ENCODE measurements at regions not wholly inside any gene's neighbourhood (a gene's known extent, or its start where the extent isn't known, plus 50 kb on each side); places are given as distances from the start of the nearest gene placed in this dataset.

- TF ChIP-seq ZNF710 (CRISPR knock-in tag; IDR thresholded peaks at IDR 0.05; ENCODE audit: borderline replicate concordance) (peak; percentile 77; the same call in 1 of the 2 replicates), SP1 (IDR thresholded peaks at IDR 0.05) (no peak), SP1 (CRISPR knock-in tag; IDR thresholded peaks at IDR 0.05) (no peak), ZBTB25 (CRISPR knock-in tag; IDR thresholded peaks at IDR 0.05) (0 out of 2 replicates have a peak, but pooled peaks have one; percentile 35), NFIB (CRISPR knock-in tag; IDR thresholded peaks at IDR 0.05; ENCODE audit: borderline replicate concordance) (no peak)
Measured at GRCh38 chr17:17408236-17408794, 68.5 kb upstream of the MED9 start (continued).

GRCh38 chr17:17410357-17410756 lies 66.4 kb upstream of the MED9 start:
- no peak for ATAC-seq
- Histone ChIP-seq H3K9ac (ENCODE audit: insufficient read depth, low read depth, low read length) (no peak overlapping the region), H3K4me3 (replicated peaks in 1 of 3; ENCODE audit: insufficient read depth in 1 of 3, low read depth in 2 of 3, low read length in 3 of 3) (no peak overlapping the region), H3K36me3 (replicated peaks in 1 of 2; ENCODE audit: control insufficient read depth in 1 of 2, insufficient read depth in 2 of 2, low read length in 2 of 2) (no peaks in the 10 kb centered on the region), H4K20me1 (ENCODE audit: insufficient read depth, low read length) (no peaks in the 10 kb centered on the region), H3K27ac (ENCODE audit: extremely low read length, insufficient read depth, low read length) (no peak overlapping the region), H3K4me2 (ENCODE audit: low read depth, low read length) (no peak overlapping the region), H3K4me1 (ENCODE audit: insufficient read depth, low read length) (peaks cover 36% of the 10 kb centered on the region), H3K79me2 (ENCODE audit: insufficient read depth, low read length) (no peaks in the 10 kb centered on the region), H3K9me3 (ENCODE audit: low read length) (no peaks in the 10 kb centered on the region), H3K27me3 (ENCODE audit: control insufficient read depth in 1 of 2, insufficient read depth in 2 of 2, low read length in 2 of 2) (no peaks in the 10 kb centered on the region), H2AFZ (ENCODE audit: low read length) (no peak overlapping the region)
- no peak for FAIRE-seq
- POLR2A ChIA-PET: interaction anchor here (0.6 to 0.8 kb wide), 2 partner anchors 41 to 86 kb away, joined by 3 to 4 read pairs; no protein-coding TSS in a partner anchor
- CTCF ChIA-PET (ENCODE audit: low intra/inter-chr PET ratio, low total read pairs): no interaction called here
- intact Hi-C loops (cut with micrococcal nuclease; ENCODE audit: unreplicated experiment) (no loop called here), in situ Hi-C loops (cut with HindIII; ENCODE audit: extremely low pct_ligation_motif_present, low pct_unique_long_range_greater_than_20kb) (no loop called here)
- WGBS (ENCODE audit: low lambda C conversion rate): 86% methylated on average over 6 of the region's 6 CpGs
- no peak for DNase-seq (ENCODE audit: low spot score)
- BruUV-seq (replicated peaks): no TSS peak
- TF ChIP-seq ZNF503 (CRISPR knock-in tag; IDR thresholded peaks at IDR 0.05): no peak
- TF ChIP-seq ZNF678 (CRISPR knock-in tag; IDR thresholded peaks at IDR 0.05): no peak
- no peak for TF ChIP-seq YY1 (IDR thresholded peaks at IDR 0.05; ENCODE audit: insufficient read depth, insufficient replicate concordance, low read depth, low read length)
- no peak for TF ChIP-seq ZZZ3 (CRISPR knock-in tag; IDR thresholded peaks at IDR 0.05; ENCODE audit: borderline replicate concordance)
- TF ChIP-seq ZNF530 (CRISPR knock-in tag; IDR thresholded peaks at IDR 0.05; ENCODE audit: low read depth): no peak
- TF ChIP-seq NR0B2 (CRISPR knock-in tag; IDR thresholded peaks at IDR 0.05): no peak
- TF ChIP-seq ARID4A (CRISPR knock-in tag; IDR thresholded peaks at IDR 0.05; ENCODE audit: borderline replicate concordance): no peak
- TF ChIP-seq ZBTB20 (CRISPR knock-in tag; IDR thresholded peaks at IDR 0.05; ENCODE audit: borderline replicate concordance, low read depth): no peak
